ENCODE measurements at regions not wholly inside any gene's neighbourhood (a gene's known extent, or its start where the extent isn't known, plus 50 kb on each side); places are given as distances from the start of the nearest gene placed in this dataset.

DNA sequence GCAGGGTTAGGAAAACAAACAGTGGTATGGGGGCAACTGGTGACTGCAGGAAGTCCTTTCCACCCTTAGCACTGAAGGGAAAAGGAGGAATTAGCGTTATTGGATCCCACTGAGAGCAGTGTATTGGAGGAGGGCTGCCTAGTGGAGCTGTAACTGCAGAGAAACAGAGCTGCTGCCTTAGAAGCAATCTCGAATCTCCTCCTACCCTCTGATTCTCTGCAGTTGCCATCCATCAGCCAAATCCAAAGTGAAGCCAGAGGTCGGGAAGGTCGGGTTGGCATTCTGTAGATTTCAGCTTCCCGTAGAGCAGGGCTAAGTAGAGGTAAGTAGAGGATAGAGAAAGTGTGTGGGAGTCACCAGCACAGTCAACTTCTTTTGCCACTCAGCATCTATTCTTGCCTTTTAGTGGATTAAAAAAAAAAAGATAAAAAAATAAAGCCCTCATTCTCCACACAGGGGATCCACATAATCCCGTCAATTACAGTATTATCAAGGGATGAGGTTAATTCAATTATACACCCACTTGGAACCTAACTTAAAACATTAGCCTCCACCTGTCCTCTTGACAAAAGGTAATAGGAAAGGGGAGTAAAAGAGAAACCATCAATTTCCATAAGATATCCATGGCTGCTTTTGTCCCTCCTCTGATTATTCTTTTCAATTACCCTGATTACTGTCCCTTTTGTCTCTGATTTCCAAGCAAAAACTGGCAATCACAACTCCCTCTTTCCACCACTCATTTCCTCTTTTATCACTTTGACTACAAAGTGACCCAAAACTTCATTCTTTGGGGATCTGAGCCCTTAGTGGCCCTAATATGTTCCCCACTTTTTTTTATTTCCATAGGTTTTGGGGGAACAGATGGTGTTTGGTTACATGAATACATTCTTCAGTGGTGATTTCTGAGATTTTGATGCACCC lies 234.7 kb downstream of the RBM26 start:
- H3K9me2 ChIP-seq (replicated peaks; ENCODE audit: low read depth, low read length), result no peaks in the 10 kb centered on the region
- H3K9ac ChIP-seq (ENCODE audit: low read depth, low read length, poor library complexity, severe bottlenecking), result no peak overlapping the region
- H3F3A ChIP-seq (ENCODE audit: low read depth), result no peaks in the 10 kb centered on the region
- no peaks in the 10 kb centered on the region for H3K79me2 ChIP-seq (ENCODE audit: insufficient read depth, low read length)
- H3K4me2 ChIP-seq (ENCODE audit: low read depth, low read length, poor library complexity, severe bottlenecking), result no peak overlapping the region
- H2AFZ ChIP-seq (ENCODE audit: low read length), result no peak overlapping the region
- TF ChIP-seq, protein P1, sequence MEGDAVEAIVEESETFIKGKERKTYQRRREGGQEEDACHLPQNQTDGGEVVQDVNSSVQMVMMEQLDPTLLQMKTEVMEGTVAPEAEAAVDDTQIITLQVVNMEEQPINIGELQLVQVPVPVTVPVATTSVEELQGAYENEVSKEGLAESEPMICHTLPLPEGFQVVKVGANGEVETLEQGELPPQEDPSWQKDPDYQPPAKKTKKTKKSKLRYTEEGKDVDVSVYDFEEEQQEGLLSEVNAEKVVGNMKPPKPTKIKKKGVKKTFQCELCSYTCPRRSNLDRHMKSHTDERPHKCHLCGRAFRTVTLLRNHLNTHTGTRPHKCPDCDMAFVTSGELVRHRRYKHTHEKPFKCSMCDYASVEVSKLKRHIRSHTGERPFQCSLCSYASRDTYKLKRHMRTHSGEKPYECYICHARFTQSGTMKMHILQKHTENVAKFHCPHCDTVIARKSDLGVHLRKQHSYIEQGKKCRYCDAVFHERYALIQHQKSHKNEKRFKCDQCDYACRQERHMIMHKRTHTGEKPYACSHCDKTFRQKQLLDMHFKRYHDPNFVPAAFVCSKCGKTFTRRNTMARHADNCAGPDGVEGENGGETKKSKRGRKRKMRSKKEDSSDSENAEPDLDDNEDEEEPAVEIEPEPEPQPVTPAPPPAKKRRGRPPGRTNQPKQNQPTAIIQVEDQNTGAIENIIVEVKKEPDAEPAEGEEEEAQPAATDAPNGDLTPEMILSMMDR (conservative IDR thresholded peaks at IDR 0.05; ENCODE audit: low read length), result no peak
- no peak for TF ChIP-seq EZH2phosphoT487 (IDR thresholded peaks at IDR 0.05; ENCODE audit: borderline replicate concordance)
- H3K27me3 ChIP-seq (ENCODE audit: insufficient read depth, low read length, poor library complexity, severe bottlenecking), result no peaks in the 10 kb centered on the region
- 0 out of 2 replicates have a peak, but pooled peaks cover 2% of the 10 kb centered on the region for H3K9me3 ChIP-seq (ENCODE audit: insufficient read depth, low read depth, low read length)
- no peaks in the 10 kb centered on the region for H3K36me3 ChIP-seq (ENCODE audit: insufficient read depth, low read length)
- no peak overlapping the region for H3K4me3 ChIP-seq (ENCODE audit: low read length, poor library complexity, severe bottlenecking)
- H3K4me1 ChIP-seq (ENCODE audit: insufficient read depth, low read length, poor library complexity, severe bottlenecking), result no peaks in the 10 kb centered on the region
- H4K20me1 ChIP-seq (ENCODE audit: insufficient read depth, low read length, poor library complexity, severe bottlenecking), result no peaks in the 10 kb centered on the region

DNA sequence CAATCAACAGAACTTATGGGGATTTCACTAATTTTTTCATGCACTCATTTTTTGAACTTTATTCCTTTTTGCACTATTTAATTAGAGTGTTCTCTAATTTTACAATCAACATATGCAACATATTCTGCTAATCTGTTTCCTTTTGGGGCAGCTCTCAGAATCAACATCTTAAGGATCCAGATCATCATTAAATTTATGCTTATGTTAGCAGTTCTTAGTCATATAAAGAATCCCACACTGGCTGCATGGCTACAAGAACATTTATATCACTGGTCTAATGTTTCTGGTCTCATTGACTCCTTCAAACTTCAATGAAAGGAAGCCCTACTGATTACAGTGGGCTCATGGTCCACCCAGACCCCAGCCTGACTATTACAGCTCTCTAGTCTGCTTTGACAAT lies 245.2 kb downstream of the RBM26 start:
- H3K4me3 ChIP-seq (ENCODE audit: low read length, poor library complexity, severe bottlenecking), result no peak overlapping the region
- no peaks in the 10 kb centered on the region for H3K36me3 ChIP-seq (ENCODE audit: insufficient read depth, low read length)
- H3K4me2 ChIP-seq (ENCODE audit: low read depth, low read length, poor library complexity, severe bottlenecking), result no peak overlapping the region
- H3K4me1 ChIP-seq (ENCODE audit: insufficient read depth, low read length, poor library complexity, severe bottlenecking), result no peaks in the 10 kb centered on the region
- H3K9me2 ChIP-seq (replicated peaks; ENCODE audit: low read depth, low read length), result no peaks in the 10 kb centered on the region
- H4K20me1 ChIP-seq (ENCODE audit: insufficient read depth, low read length, poor library complexity, severe bottlenecking), result no peaks in the 10 kb centered on the region
- no peaks in the 10 kb centered on the region for H3K27me3 ChIP-seq (ENCODE audit: insufficient read depth, low read length, poor library complexity, severe bottlenecking)
- no peak overlapping the region for H3K9ac ChIP-seq (ENCODE audit: low read depth, low read length, poor library complexity, severe bottlenecking)
- no peak for TF ChIP-seq EZH2phosphoT487 (IDR thresholded peaks at IDR 0.05; ENCODE audit: borderline replicate concordance)
- TF ChIP-seq, protein P1 (conservative IDR thresholded peaks at IDR 0.05; ENCODE audit: low read length), result no peak
- no peaks in the 10 kb centered on the region for H3K9me3 ChIP-seq (ENCODE audit: insufficient read depth, low read depth, low read length)
- H2AFZ ChIP-seq (ENCODE audit: low read length), result no peak overlapping the region
- no peaks in the 10 kb centered on the region for H3F3A ChIP-seq (ENCODE audit: low read depth)
- H3K79me2 ChIP-seq (ENCODE audit: insufficient read depth, low read length), result no peaks in the 10 kb centered on the region

DNA sequence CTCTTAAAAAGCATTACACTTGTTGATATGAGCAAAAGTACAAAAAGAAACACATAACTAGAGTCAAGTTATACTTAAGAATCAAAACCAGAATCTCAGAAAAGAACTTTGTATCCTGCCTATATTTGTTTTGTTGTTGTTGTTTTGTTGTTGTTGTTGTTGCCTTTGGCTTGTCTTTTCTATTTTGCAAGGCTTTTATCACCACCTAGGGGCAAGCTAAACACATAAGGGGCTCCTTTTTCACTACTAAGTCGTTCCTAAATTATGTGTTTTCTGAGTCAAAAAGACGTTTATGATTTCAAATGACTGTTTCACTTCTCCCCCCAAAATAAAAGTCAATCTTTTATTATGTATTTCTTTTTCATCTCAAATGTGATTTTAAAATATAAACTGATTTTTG lies 250.2 kb downstream of the RBM26 start:
- Histone ChIP-seq H3K36me3 (ENCODE audit: insufficient read depth, low read length) (no peaks in the 10 kb centered on the region), H3F3A (ENCODE audit: low read depth) (no peaks in the 10 kb centered on the region), H2AFZ (ENCODE audit: low read length) (no peak overlapping the region), H3K9me2 (replicated peaks; ENCODE audit: low read depth, low read length) (no peaks in the 10 kb centered on the region), H4K20me1 (ENCODE audit: insufficient read depth, low read length, poor library complexity, severe bottlenecking) (no peaks in the 10 kb centered on the region), H3K4me1 (ENCODE audit: insufficient read depth, low read length, poor library complexity, severe bottlenecking) (no peaks in the 10 kb centered on the region), H3K9me3 (ENCODE audit: insufficient read depth, low read depth, low read length) (no peaks in the 10 kb centered on the region), H3K4me3 (ENCODE audit: low read length, poor library complexity, severe bottlenecking) (no peak overlapping the region), H3K27me3 (ENCODE audit: insufficient read depth, low read length, poor library complexity, severe bottlenecking) (no peaks in the 10 kb centered on the region), H3K9ac (ENCODE audit: low read depth, low read length, poor library complexity, severe bottlenecking) (no peak overlapping the region), H3K79me2 (ENCODE audit: insufficient read depth, low read length) (no peaks in the 10 kb centered on the region), H3K4me2 (ENCODE audit: low read depth, low read length, poor library complexity, severe bottlenecking) (no peak overlapping the region)
- TF ChIP-seq, protein P1 (conservative IDR thresholded peaks at IDR 0.05; ENCODE audit: low read length), result no peak; the same call in 1 of the 2 replicates
- TF ChIP-seq EZH2phosphoT487 (IDR thresholded peaks at IDR 0.05; ENCODE audit: borderline replicate concordance), result no peak
